ENCODE measurements at regions not wholly inside any gene's neighbourhood (a gene's known extent, or its start where the extent isn't known, plus 50 kb on each side); places are given as distances from the start of the nearest gene placed in this dataset.
"Not testable (repeated sequence)": the region's sequence is repeated elsewhere in the genome, so short reads cannot be mapped to it uniquely, and the experiment has no call there.

DNA sequence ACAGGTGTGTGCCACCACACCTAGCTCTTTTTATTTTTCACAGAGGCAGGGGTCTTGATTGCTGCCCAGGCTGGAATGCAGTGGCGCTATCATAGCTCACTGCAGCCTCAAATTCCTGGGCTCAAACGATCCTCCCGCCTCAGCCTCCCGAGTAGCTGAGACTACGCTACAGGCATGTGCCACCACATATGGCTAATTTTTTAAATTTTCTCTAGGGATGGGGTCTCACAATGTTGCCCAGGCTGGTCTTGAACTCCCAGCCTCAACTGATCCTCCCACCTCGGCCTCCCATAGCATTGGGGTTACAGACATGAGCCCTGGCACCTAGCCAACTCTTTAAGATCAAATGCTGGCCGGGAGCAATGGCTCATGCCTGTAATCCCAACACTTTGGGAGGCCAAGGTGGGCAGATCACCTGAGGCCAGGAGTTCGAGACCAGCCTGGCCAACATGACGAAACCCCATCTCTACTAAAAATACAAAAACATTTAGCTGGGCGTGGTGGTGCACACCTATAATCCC lies 50.6 kb upstream of the MYL10 start:
- H3K27me3 Mint-ChIP-seq; H3K4me3 Mint-ChIP-seq; H3K27ac Mint-ChIP-seq; H3K9me3 Mint-ChIP-seq; H3K4me1 Mint-ChIP-seq (ENCODE audit: low read depth); H3K36me3 Mint-ChIP-seq (ENCODE audit: low read depth): not testable (repeated sequence)

DNA sequence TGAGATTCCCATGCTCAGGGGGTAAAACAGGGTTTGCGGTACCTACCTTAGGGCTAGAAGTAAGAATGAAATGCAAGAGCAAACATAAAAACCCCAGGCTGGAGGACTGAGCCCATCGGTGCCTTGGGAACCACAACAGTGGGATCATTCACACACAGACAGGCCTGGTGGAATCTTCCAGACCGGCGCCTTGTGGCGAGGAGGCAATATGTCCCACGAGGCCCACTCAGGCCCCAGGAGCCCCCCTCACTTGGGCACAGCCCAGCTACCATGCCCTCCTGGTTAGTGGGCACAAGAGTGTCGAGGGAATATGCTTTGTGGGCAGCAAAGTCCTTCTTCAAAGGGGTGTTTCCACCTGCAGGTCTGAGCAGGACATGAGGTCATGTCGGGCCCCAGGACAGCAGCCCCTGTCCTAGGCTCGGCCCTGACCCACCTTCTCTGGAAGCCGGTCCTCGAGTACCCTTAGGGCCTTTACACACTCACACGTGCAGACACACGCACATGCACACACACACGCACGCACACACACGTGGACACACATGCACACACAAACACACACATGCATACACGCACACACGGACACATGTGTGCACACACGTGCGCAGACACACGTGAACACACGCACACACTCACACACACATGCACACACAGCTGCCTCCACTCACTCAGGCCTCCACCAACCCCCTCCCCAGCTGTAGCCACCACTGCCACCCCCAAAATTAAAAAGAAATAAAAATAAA lies 51.5 kb upstream of the MYL10 start:
- Mint-ChIP-seq H3K9me3 (no peaks in the 10 kb centered on the region), H3K4me3 (no peak overlapping the region), H3K27me3 (no peaks in the 10 kb centered on the region), H3K36me3 (ENCODE audit: low read depth) (no peaks in the 10 kb centered on the region), H3K4me1 (ENCODE audit: low read depth) (no peaks in the 10 kb centered on the region), H3K27ac (no peak overlapping the region)

DNA sequence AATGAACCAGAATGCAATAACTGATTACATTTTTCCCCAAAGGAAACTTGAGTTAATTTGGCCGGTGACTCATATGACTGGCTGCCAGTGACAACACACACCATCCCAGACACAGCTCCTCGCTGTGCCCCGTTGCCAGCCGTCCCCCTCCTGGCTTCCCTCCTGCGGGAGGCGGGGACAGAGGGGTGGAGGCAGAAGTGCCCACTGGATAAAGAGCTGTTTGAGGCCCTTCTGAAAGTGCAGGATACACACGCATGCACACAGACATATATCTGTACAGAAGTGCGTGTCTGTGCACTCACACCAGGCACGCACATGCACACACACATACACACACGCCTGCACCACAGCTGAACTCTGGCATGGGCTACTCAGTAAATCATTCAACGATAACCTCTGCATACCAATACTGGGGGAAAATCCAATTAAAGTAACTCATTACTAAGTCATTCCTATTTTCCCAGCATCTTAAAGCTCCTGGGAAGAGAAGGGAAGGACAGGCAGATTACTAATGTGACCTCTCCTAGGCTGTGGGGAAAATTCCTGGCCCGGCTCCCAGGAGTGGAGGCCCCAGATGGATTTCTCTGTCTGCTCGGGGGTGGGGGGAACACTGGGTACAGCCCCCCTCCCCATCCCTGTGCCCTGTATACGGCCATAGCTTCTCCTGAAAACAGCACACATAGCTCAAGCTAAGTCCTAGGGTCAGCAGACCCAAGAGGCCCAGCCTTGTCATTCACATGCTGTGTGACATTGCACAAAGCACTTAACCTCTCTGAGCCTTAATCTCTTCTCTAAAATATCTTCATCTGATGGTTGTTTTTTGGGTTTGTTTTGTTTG lies 52.3 kb upstream of the MYL10 start:
- H3K4me3 Mint-ChIP-seq: no peak overlapping the region
- H3K27ac Mint-ChIP-seq: no peak overlapping the region
- no peaks in the 10 kb centered on the region for H3K9me3 Mint-ChIP-seq
- H3K4me1 Mint-ChIP-seq (ENCODE audit: low read depth): no peaks in the 10 kb centered on the region
- H3K36me3 Mint-ChIP-seq (ENCODE audit: low read depth): no peaks in the 10 kb centered on the region
- no peaks in the 10 kb centered on the region for H3K27me3 Mint-ChIP-seq

GRCh38 chr7:101684983-101685330 lies 55.9 kb upstream of the MYL10 start:
- Mint-ChIP-seq H3K27me3 (peaks cover 4% of the 10 kb centered on the region), H3K4me3 (no peak overlapping the region), H3K9me3 (no peaks in the 10 kb centered on the region), H3K4me1 (ENCODE audit: low read depth) (no peaks in the 10 kb centered on the region), H3K36me3 (ENCODE audit: low read depth) (no peaks in the 10 kb centered on the region), H3K27ac (no peak overlapping the region)

DNA sequence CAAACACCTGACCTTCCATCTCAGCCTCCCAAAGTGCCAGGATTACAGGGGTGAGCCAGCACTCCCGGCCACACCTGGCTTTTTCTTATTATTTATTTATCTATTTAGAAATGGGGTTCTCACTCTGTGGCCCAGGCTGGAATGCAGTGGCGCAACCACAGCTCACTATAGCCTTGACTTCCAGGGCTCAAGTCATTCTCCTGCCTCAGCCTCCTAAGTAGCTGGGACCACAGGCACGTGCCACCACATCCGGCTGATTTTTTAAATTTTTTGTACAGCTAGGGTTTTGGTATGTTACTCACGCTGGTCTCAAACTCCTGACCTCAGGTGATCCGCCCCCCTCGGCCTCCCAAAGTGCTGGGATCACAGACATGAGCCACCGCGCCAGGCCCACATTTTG lies 56.9 kb upstream of the MYL10 start:
- H3K4me3 Mint-ChIP-seq: no peak overlapping the region
- no peak overlapping the region for H3K27ac Mint-ChIP-seq

DNA sequence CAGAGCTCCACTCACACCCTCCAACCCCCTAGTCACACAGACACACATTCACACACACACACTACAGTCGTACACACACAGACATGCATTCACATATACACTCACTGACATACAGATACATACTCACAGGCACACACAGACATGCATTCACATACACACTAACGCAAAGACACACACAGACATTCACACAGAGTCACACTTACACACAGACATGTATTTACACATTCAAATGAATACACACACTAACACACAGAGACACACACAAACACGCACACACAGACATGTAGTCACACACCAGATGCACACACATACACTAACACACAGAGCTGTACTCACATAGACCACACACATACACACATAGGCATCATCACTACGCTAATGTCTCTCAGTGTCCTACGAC lies 58.0 kb upstream of the MYL10 start:
- Mint-ChIP-seq H3K27me3 (peaks cover 4% of the 10 kb centered on the region), H3K36me3 (ENCODE audit: low read depth) (no peaks in the 10 kb centered on the region), H3K4me1 (ENCODE audit: low read depth) (no peaks in the 10 kb centered on the region), H3K4me3 (no peak overlapping the region), H3K27ac (no peak overlapping the region), H3K9me3 (no peaks in the 10 kb centered on the region)

More for the DNA sequence above, 56.9 kb upstream of the MYL10 start:
- Mint-ChIP-seq H3K36me3 (ENCODE audit: low read depth) (no peaks in the 10 kb centered on the region), H3K27me3 (peaks cover 4% of the 10 kb centered on the region), H3K4me1 (ENCODE audit: low read depth) (no peaks in the 10 kb centered on the region), H3K9me3 (no peaks in the 10 kb centered on the region)

- no peaks in the 10 kb centered on the region for H3K36me3 Mint-ChIP-seq (ENCODE audit: low read depth)
- H3K27ac Mint-ChIP-seq: no peak overlapping the region
- no peaks in the 10 kb centered on the region for H3K9me3 Mint-ChIP-seq
- no peak overlapping the region for H3K4me3 Mint-ChIP-seq
- H3K27me3 Mint-ChIP-seq: peaks cover 4% of the 10 kb centered on the region
- no peaks in the 10 kb centered on the region for H3K4me1 Mint-ChIP-seq (ENCODE audit: low read depth)
These were observed 58.7 kb upstream of the MYL10 start for GRCh38 chr7:101687791-101688182.

DNA sequence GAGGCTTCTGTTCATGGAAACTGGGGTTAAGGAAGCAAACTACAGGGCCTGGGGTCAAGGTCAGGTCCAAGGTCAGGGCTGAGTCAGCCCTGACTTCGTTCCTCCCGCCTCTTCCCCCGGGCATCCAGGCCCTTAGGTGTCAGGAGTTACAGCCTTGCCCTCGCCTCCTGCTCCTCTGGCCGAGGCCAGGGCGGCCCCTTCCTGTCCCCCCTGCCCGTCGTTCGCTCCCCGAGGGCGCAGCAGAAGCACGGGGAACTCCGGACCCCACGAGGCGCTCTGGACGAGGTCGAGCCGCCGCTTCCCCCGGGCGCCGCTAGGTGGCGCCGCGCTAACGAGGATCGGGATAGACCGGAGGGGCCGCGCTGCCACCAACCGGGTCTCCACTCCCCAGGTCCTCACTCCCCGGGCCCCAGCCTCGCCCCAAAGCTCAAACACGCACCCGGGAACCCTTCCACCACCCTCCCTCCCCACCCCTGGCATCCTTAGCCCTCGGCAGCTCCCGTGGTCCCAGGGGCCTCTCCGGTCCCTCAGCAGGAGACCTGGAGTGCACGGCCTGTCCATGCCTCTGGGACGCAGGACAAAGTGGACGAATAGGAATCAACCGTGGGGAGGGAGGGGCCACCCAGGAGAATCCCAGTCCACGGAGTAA lies 59.2 kb upstream of the MYL10 start:
- Mint-ChIP-seq H3K36me3 (ENCODE audit: low read depth) (no peaks in the 10 kb centered on the region), H3K27ac (no peak overlapping the region), H3K27me3 (peaks cover 4% of the 10 kb centered on the region), H3K4me3 (no peak overlapping the region), H3K9me3 (no peaks in the 10 kb centered on the region), H3K4me1 (ENCODE audit: low read depth) (no peaks in the 10 kb centered on the region)

DNA sequence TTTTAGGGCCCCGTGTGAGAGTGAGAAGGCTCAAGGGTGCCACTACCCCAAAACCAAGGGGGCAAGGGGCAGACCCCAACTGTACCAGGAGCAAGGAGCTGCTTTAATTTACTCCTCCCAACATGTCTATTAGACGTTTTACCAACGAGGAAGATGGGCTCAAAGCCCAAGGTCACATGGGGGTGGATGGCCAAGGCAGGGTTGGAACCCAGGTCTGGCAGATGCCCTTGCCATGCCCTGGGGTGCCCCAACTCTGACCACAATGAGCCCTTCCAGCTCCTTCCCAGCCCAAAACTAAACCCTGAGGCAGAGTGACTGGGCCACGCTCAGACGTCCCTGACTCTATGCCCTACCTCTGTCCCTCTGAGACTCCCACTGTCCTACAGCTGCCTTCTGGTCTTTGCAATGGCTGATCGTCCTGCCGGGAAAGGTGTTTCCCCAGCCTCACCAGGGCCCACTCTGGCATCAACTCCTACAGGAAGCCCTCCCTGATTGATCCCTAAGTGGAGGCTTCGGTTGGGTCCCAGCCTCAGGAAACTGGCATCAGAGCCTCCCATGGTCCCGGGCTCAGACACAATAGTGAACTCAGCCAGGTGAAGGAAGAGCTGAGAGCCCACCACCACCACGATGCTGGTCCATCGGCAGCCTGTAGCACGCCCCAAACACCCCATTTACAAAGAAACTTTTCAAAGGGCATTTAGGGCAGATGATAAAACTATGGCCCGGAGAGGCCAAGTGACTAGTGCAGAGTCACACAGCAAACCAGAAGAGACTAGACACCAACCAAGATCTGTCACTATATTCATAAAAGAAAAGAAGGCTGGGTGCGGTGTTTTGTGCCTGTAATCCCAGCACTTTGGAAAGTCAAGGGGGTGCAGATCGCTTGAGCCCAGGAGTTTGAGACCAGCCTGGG lies 60.2 kb upstream of the MYL10 start:
- Mint-ChIP-seq H3K4me3 (no peak overlapping the region), H3K27ac (no peak overlapping the region), H3K9me3 (no peaks in the 10 kb centered on the region), H3K27me3 (peaks cover 4% of the 10 kb centered on the region), H3K4me1 (ENCODE audit: low read depth) (no peaks in the 10 kb centered on the region), H3K36me3 (ENCODE audit: low read depth) (no peaks in the 10 kb centered on the region)

DNA sequence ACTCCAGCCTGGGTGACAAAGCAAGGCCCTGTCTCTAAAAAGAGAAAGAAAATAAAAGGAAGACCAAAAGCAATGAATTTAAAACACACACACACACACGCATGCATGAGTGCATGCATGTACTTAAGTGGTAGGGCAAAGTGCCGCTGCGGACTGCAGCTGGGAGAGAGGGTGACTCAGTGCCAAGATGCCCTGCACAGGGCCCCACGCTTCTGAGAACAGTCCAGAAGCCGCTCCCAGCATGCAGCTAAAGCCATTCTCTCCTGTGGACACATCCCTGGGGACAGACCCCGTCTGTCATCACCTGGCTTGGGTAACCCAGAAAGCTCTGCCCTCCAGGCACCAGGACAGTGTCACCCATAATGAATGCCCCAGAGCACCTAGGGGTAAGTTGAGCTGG lies 61.0 kb upstream of the MYL10 start:
- Mint-ChIP-seq H3K27ac (no peak overlapping the region), H3K36me3 (ENCODE audit: low read depth) (no peaks in the 10 kb centered on the region), H3K9me3 (no peaks in the 10 kb centered on the region), H3K27me3 (peaks cover 4% of the 10 kb centered on the region), H3K4me1 (ENCODE audit: low read depth) (no peaks in the 10 kb centered on the region), H3K4me3 (no peak overlapping the region)

DNA sequence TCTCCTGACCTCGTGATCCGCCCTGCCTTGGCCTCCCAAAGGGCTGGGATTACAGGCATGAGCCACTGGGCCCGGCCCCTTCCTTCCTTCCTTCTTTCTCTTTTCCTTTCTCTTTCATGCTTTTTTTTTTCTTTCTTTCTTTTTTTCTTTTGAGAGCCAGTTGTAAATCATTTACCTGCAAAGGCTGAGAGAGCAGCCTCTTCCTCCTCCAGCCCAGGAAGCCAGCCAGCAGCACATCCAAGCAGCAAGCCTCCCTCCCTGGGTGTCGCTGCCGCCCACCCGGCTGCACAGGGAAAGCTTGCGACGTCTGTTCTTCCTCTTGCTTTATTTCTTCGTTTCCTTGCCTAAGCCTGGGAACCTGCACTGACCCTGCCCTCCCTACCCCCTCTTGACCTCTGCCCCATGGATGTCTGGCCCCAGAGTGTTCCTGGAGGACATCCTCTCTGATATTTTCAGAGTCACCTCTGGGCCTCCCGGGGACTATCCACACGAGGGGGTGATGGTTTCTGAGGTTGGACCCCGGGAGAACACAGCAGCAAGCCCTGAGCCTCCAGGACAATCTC lies 62.8 kb upstream of the MYL10 start:
- Mint-ChIP-seq H3K27ac (no peak overlapping the region), H3K4me3 (no peak overlapping the region)

DNA sequence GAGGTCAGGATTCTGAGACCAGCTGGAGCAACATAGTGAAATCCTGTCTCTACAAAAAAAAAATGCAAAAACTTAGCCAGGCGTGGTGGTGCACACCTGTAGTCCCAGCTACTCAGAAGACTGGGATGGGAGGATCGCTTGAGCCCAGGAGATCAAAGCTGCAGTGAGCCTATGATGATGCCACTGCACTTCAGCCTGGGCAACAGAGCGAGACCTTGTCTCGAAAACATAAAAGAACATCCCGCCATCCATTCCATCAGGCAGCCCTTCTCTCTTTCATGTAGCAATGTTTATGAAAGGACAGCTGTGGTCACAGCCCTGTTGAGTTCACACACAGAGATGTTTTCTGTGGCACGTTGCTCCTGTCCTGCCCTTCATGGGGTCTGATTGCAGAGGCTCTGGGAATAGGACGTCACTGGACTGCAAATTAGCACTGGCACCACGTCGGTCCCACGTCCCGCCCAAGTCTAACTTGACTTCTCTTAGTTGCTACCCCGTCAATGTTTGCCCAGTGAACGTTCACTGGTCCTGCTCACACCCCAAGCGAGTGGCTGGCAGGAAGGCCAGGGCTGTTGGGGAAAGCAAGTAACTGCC lies 64.5 kb upstream of the MYL10 start:
- no peaks in the 10 kb centered on the region for H3K4me1 Mint-ChIP-seq (ENCODE audit: low read depth)
- no peak overlapping the region for H3K4me3 Mint-ChIP-seq
- H3K27me3 Mint-ChIP-seq: no peaks in the 10 kb centered on the region
- H3K9me3 Mint-ChIP-seq: no peaks in the 10 kb centered on the region
- H3K27ac Mint-ChIP-seq: no peak overlapping the region
- H3K36me3 Mint-ChIP-seq (ENCODE audit: low read depth): no peaks in the 10 kb centered on the region

More for the DNA sequence above, 62.8 kb upstream of the MYL10 start:
- Mint-ChIP-seq H3K27me3 (peaks cover 4% of the 10 kb centered on the region), H3K36me3 (ENCODE audit: low read depth) (no peaks in the 10 kb centered on the region), H3K4me1 (ENCODE audit: low read depth) (no peaks in the 10 kb centered on the region), H3K9me3 (no peaks in the 10 kb centered on the region)

GRCh38 chr7:101698964-101699363 lies 69.9 kb upstream of the MYL10 start:
- Mint-ChIP-seq H3K27ac (no peak overlapping the region), H3K27me3 (no peaks in the 10 kb centered on the region), H3K4me1 (ENCODE audit: low read depth) (no peaks in the 10 kb centered on the region), H3K36me3 (ENCODE audit: low read depth) (no peaks in the 10 kb centered on the region), H3K4me3 (no peak overlapping the region), H3K9me3 (no peaks in the 10 kb centered on the region)

- no peaks in the 10 kb centered on the region for H3K4me1 Mint-ChIP-seq (ENCODE audit: low read depth)
- no peaks in the 10 kb centered on the region for H3K27me3 Mint-ChIP-seq
- no peak overlapping the region for H3K4me3 Mint-ChIP-seq
- H3K9me3 Mint-ChIP-seq: no peaks in the 10 kb centered on the region
- no peaks in the 10 kb centered on the region for H3K36me3 Mint-ChIP-seq (ENCODE audit: low read depth)
- no peak overlapping the region for H3K27ac Mint-ChIP-seq
These were observed 70.3 kb upstream of the MYL10 start for GRCh38 chr7:101699399-101699798.

Measured in stimulated activated naive CD8-positive, alpha-beta T cell treated with anti-CD3 and anti-CD28 coated beads, Interleukin-15, Interleukin-2, amounts not matched to agents 100 ng/mL and 50 ng/mL, for 24 hours (primary cell).